Stimulated activated CD8-positive, alpha-beta memory T cell treated with anti-CD3 and anti-CD28 coated beads, Interleukin-12 subunit alpha, Interleukin-12 subunit beta, amount 100 ng/mL, for 24 hours (primary cell): ENCODE measurements at regions not wholly inside any gene's neighbourhood (a gene's known extent, or its start where the extent isn't known, plus 50 kb on each side); places are given as distances from the start of the nearest gene placed in this dataset.
"Not testable (repeated sequence)": the region's sequence is repeated elsewhere in the genome, so short reads cannot be mapped to it uniquely, and the experiment has no call there.

Experiments used
- DNase-seq: peaks from one replicate; pipeline ENCODE4 v3.0.0-alpha.2; 2020; ENCODE audit errors: extremely low read depth

DNA sequence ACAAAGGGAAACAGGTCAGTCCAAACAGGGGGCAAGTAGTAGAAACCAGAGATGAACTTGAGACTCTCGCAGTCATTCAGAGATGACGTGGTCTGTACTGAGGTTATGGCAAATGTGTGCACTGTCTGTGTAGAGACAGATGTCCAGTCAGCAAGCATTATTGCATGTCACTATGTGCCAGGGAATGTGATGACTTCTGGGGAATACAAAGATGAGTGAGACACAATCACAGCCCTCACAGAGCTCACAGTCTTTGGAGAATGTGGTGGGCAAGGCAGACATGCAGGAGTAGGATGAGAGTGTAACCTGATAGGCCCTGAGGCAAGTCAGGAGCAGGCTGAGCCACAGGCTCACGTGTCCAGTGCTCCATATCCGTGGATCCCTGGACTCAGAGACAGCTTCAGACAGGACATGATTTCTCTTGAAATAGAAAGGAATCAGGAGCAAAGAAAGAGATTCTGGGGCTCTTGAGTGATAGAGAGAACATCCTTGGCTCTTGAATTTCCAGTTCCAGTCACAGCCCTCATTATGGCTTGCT, 550.7 kb downstream of the ETS1 start:
- DNase-seq: no peak

DNA sequence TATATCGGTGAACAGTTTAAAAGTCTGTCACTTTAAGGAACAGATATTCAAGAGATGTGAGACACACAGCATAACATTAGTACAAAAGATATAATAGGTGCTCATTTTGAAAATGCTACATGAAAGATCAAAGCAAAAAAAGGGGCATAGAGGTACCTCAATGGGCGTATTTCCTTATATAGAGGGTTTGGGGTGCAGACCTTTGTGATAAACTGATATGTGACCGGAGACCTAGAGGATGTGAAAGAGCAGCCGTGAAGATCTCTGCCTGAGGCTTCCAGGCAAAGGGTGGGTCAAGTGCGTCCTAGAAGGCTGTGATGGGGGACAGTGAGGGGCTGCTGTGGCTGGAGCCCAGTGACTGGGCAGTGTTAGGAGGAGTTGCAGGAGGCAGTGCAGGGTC, 551.4 kb downstream of the ETS1 start:
- DNase-seq: no peak

GRCh38 chr11:128031538-128032134, 555.7 kb downstream of the ETS1 start:
- not testable (repeated sequence) for DNase-seq

GRCh38 chr11:128029219-128029722, 558.1 kb downstream of the ETS1 start:
- DNase-seq: no peak

GRCh38 chr11:128026596-128026995, 560.8 kb downstream of the ETS1 start:
- DNase-seq: no peak

- DNase-seq: no peak
These were observed 564.6 kb downstream of the ETS1 start for GRCh38 chr11:128022761-128023160.

DNA sequence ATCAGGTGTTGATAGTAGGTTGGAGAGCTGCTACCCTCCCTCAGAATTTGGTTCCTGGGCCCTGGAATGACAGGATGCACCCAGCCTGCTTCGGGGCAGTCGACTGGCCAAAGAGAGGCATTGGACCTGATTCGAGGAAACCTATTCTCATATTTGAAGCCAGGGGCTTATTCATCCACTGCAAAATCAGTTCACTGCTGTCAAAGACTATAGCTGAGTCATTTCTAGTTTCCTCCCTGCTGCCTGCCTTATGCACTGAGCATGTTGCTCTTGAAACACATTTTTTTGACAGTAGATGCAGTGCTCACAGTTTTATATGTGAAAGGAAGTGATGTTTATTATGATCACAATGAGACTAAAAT, 565.4 kb downstream of the ETS1 start:
- DNase-seq: no peak

DNA sequence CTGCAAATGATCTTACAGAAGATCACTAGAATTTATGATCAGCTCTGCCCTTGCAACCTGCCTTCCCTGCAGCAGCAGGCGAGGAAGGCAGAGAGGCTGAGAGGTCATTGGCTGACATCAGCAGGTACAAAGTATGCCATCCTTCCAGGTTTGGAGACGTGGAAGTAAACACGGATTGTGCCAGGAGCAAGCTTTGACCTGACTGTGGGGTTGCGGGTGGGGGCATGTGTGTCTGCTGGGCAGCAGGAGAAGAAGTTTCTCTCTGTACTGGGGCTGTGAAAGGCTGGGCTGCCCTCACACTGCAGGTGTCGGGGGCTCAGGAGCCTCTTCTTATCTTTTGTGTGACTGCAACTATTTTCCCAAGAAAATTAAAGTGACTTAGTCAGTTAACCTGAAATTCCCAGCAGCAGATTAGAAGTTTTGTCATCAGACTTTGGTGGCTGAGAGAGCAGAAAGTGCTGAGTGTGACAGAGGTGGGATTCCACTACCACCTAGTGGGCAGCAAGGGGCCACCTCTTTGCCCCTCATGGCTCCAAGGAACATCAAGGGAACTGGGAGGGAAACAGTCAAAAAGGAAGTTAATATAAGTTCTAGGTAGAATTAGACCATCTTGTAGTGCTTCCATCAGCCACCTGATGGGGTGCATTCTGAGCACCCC, 565.9 kb downstream of the ETS1 start:
- no peak for DNase-seq

- DNase-seq: no peak
These were observed 568.7 kb downstream of the ETS1 start for GRCh38 chr11:128018692-128019091.

GRCh38 chr11:128005562-128005961, 581.8 kb downstream of the ETS1 start:
- DNase-seq: no peak

DNA sequence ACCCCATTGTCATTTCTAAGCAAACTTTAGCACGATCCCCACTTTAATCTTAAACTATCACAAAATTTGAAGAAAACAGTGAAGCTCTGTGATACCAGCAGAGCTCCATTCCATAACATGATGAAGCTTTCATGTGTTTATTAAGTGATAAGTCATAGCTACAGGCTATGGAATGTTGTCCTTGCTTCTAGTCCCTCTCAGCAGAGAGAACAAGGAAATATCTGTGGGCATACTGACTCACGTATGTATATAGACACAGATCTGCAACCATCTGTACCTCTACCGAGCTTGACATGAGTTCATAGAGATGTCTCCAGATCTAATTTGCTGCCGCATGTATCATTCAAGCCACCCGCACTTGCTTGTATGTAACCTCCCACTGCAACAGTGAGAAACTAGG, 588.9 kb downstream of the ETS1 start:
- no peak for DNase-seq

DNA sequence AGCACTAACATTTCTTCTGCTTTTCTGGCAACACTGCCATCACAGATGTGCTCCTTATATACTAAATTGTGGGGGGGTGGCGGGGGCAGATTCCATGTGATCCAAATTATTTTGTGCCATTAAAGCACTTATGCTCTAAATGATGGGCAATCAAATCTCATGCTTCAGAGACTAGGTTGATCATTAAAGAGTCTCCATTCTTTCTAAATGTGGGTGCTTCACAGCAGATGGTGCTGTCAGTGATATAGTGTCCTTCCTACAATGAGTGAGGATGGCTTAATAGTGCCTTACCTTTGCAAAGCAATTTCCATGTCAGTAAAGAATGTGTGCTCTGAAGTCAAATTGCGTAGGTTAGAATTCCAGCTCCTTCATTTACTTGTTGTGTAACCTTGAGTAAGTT, 589.8 kb downstream of the ETS1 start:
- no peak for DNase-seq

DNA sequence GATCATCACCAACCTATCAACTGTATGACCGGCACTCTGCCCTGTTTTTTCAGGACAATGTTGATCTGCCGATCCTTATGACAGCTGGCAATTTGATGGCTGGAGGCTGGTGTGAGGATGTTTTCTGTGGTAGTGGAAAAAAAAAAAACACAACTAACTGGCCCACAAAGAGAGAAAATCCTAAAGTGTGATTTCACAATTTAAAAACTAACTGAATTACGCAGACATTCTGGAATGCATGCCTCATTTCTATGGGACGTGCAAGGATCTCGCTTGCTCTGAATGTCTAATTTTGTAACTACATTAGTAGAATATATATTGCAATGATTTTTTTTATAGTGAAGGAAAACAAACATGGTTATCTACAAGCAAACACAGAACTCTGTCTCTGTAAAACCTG, 590.5 kb downstream of the ETS1 start:
- DNase-seq: no peak

DNA sequence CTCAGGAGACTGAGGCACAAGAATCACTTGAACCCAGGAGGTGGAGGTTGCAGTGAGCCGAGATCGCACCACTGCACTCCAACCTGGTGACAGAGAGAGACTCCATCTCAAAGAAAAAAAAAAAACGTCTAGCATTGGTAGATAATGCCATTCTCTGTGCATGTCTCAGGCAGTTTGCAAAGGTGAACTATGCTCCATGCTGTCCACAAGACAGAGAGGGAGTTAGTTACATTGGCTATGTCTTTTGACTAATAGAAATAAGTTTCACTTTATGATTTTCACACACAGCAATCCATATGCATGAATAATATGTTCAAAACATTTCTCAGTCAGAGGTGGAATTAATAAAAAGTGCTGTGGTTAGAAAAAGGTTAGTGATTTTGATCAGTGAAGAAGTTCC, 591.4 kb downstream of the ETS1 start:
- DNase-seq: no peak

DNA sequence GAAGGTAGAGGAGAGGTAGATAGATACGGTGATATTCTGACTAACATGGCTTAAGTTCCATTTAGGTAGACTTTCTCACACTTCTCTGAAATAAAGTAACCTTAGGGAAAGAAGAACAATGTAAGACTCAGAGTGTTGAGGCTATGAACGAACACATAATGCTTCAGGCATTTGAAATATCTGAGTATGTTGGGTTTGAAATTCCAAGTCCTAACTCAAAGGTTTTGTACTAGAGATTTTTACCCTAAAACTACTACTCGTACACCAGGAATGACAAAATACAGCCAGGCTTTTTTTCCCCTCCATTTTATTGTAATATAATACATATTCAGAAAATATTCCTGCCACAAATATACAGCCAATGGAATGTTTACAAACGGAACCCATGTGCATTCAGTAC, 592.6 kb downstream of the ETS1 start:
- no peak for DNase-seq

- no peak for DNase-seq
These were observed 593.6 kb downstream of the ETS1 start for GRCh38 chr11:127993788-127994187.

DNA sequence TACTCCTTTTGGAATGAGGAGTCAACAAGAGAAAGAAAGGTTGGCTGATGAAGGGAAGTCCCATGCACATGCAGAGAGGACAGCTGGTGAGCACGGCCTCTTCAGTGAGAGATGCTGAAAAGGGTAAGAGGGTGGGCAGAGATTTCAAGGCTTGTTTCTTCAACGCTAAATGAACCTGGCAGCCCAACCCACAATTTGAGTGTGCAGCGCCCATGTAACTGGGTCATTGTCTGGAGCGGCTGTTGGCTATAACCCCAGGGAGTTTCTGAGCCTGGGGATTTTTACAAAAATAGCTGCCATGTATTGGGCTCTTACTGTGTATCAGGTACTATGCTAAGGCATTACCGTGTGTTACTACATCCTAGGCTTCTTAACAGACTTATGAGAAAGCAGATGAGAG, 594.1 kb downstream of the ETS1 start:
- no peak for DNase-seq

GRCh38 chr11:127986073-127986472, 601.3 kb downstream of the ETS1 start:
- DNase-seq: no peak

GRCh38 chr11:127972816-127973215, 614.5 kb downstream of the ETS1 start:
- no peak for DNase-seq

DNA sequence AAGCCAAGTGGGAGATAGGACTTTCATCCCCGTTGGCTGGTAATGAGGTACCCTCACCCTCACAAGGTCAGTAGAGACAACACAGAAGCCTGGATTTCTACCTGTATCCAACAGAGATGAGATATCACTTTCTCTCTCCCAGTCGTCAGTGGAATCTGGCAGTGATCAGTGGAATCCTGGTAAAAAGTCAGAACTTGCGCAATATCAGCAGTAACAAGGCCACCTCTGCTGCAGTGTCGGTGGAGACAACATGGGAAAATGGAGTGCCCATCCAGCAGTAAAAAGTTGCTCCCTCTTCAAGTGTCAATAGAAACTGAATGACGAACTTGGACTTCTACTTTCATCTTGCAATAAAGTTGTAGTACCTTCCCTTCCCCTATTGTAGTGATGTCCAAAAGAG, 615.9 kb downstream of the ETS1 start:
- DNase-seq: no peak

DNA sequence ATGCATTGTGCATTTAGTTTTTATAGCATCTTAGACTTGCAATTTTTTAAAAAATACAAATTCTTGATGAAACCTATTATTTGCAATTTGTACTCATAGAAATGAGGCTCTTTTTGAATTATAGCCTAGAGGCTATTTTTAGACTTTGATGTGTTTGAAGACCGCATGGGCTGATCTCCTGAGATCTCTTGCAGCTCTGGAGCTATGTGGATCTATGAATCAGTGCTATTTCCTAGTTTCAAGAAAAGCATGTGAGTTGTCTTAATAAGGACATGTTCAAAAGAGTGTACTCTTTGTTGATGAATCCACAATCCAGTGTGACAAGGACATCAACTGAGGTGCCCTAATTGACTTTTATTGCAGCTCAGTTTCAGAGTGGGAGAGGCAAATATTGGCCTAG, 620.5 kb downstream of the ETS1 start:
- no peak for DNase-seq

GRCh38 chr11:127965939-127966668, 621.3 kb downstream of the ETS1 start:
- no peak for DNase-seq

- no peak for DNase-seq
These were observed 624.9 kb downstream of the ETS1 start for GRCh38 chr11:127962416-127962815.
